Activated CD4-positive, alpha-beta T cell treated with anti-CD3 and anti-CD28 coated beads, Interleukin-2, amount 50 U/mL, for 4 hours (primary cell): ENCODE measurements at regions not wholly inside any gene's neighbourhood (a gene's known extent, or its start where the extent isn't known, plus 50 kb on each side); places are given as distances from the start of the nearest gene placed in this dataset.
A peak's percentile ranks its signal among the peaks of the same experiment; 100 is the strongest.
"Not testable (repeated sequence)": the region's sequence is repeated elsewhere in the genome, so short reads cannot be mapped to it uniquely, and the experiment has no call there.

Experiments used
- DNase-seq, 2 experiments: peaks; one replicate each; pipeline ENCODE4 v3.0.0-alpha.2; 2020

GRCh38 chr4:112061207-112061817 is 83.9 kb upstream of the FAM241A start:
- no peak for DNase-seq

DNA sequence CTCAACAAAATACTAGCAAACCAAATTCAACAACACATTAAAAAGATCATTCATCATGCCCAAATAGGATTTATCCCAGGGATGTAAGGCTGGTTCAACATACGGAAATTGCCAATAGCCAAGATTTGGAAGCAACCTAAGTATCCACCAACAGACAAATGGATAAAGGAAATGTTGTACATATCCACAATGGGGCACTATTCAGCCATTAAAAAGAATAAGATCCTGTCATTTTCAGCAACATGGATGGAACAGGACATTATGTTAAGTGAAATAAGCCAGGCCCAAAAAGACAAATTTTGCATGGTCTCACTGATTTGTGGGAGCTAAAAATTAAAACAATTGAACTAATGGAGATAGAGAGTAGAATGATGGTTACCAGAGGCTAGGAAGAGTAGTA is 82.0 kb upstream of the FAM241A start:
- DNase-seq: no peak

- DNase-seq: no peak
These were observed 76.1 kb upstream of the FAM241A start for GRCh38 chr4:112069110-112069509.

DNA sequence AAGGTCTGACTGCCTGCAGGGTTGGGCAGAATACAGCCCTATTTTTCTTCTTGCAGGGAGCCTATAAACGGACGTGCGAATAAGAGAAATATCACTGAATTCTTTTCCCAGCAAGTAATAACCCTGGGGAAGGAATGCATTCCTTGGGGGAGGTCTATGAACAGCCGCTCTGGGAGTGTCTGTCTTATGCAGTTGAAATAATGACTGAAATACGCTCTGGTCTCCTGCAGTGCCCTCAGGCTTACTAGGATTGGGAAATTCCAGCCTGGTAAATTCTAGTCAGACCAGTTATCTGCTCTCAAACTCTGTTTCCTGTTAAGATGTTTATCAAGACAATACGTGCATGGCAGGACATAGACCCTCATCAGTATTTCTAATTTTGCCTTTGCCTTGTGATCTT is 72.1 kb upstream of the FAM241A start:
- DNase-seq: no peak

DNA sequence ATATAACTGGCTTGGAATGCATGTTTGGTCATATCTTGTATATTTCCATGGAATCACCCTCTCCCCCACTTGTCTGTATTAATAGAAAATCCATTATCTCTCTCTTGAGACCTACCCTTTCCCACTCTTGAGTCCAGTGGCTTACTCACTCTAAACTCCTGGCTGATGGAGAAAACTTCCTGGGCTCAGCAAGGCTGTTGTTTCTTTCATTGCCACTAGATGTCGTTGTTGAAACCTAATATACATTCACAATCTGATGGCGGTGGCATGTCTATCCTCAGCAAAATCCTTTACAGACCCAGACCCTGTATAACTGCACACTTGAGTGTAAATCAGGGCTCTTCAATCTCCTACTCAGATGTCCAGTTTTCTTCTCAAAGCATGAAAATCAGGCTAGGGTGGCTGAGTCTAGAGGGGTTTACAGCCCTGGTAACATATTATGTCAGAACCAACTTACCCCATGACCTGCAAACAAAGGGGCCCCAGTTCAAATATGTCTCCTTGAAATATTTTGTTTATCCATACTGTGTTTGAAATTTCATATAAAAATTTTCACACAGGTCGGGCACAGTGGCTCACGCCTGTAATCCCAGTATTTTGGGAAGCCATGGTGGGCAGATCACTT is 70.0 kb upstream of the FAM241A start:
- peak; percentile 1 to 9 for DNase-seq

DNA sequence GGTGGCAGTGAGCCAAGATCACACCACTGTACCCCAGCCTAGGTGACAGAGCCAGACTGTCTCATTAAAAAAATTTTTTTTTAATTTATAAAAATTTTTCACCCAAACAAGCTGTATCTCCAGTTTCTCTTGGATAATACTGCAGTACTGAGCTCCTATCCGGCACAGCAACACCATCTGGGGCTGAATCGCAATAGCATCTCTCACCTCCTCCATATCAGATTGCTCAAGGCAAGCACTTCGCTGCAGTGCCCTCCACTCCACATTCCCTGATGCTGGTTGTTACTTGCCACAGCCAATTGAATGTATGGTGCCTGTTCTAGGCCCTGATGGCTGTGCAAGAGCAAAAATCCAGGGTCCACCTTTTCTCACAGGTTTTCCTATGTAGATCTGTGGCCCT is 69.3 kb upstream of the FAM241A start:
- DNase-seq: no peak

GRCh38 chr4:112076919-112077608 is 68.2 kb upstream of the FAM241A start:
- no peak for DNase-seq

DNA sequence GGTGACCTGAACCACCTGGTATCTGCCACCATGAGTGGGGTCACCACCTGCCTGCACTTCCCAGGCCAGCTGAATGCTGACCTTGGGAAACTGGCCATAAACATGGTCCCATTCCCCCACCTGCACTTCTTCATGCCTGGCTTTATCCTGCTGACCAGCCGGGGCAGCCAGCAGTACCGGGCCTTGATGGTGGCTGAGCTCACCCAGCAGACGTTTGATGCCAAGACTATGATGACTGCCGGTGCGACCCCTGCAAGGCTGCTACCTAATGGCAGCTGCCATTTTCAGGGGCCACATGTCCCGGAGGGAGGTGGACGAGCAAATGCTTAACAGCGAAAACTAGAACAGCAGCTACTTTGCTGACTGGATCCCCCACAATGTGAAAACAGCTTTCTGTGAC is 67.5 kb upstream of the FAM241A start:
- no peak for DNase-seq

DNA sequence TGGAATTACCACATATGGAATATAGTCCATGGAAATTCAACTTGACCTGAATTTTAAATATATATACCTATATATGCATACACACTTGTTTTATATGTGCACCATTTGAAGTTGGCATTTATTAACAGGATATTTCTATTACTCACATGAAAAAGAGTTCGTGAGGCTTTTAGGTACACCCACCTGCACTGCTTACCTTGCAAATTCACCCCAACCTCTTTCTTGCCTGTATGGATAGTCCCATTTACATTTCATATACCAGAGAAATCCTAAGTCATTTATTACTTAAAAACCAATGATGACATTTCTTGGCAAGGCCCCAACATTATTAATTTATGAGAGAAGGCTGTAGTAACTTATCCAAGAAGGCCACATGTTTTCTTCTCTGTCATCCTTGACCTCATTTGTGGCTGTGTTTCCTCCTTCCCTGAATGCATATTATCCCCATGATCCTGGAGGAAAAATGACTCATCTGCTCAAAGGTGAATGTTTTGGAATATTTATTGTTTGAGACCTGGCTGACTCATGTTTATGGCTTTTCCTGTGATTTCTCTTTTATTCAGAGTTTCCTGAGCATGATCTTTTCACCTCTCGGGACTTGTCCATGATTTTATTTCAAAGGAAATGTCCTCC is 62.2 kb upstream of the FAM241A start:
- no peak for DNase-seq

- no peak for DNase-seq
These were observed 61.5 kb upstream of the FAM241A start for GRCh38 chr4:112083587-112084347.

DNA sequence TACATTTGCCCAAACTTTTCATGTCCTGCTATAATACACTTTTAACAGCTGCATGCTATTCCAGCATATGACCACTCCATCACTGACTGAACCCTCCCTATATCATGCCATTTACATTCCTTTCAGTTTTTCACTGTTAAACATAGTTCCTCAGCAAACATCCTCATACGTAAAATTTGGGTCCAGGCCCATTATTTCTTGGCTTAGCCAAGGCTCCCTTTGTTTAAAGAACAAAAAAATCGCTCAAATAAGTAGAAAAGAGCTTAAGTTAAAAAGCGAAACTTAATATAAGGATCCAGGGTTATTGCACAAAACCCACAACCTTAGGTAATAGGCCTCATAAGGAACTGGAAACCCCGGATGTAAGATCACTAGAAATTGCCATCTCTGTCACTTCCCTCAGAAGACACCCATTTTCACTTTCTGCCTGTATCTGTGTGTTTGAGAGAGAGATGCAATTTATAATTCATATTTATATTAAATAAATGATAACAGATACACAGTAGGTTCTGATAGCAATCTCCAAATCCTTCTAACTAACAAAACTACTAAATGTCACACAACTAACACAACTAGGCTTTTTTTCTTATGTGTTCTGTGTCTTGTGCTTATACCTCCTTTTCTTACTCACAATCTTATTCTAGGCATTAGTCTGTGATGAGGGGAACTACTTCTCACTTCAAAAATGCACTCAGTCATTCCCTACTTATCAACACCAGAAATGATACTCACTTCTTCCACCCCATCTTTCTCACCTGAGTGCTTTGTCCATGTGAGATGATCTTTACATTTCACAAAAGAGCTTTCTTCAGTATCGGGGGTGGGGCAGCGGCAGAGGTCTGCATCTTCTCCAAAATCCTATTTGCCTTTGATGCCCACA is 59.9 kb upstream of the FAM241A start:
- no peak for DNase-seq

- DNase-seq: no peak
These were observed 59.2 kb upstream of the FAM241A start for GRCh38 chr4:112086036-112086434.

GRCh38 chr4:112086661-112087060 is 58.6 kb upstream of the FAM241A start:
- DNase-seq: not testable (repeated sequence)

- not testable (repeated sequence) for DNase-seq
These were observed 52.9 kb upstream of the FAM241A start for GRCh38 chr4:112092330-112092729.

DNA sequence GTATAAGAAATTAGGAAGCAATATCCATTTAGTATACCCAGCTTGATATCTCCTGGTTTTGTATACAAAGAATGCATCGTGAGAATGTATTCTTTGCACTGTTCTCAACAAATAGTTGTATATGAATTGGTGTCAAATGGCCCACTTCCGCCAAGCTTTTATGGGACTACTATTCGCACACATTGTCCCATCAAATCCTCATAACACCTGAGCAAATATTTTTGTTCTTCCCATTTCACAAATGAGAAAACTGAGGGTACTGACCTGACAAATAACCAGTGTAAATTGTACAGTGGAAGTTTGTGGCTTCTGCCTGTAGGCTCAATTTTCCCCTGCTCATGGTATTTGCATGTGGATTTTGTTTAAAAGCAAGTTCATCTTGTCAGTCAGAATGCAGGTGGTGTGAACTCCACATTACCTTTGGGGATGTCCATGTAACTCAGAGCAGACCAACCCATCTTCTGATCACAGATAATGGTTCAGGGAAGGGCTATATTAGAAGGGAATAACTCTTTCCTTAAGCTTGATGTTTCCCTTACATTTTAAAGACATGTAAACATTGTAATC is 51.5 kb upstream of the FAM241A start:
- DNase-seq: no peak

DNA sequence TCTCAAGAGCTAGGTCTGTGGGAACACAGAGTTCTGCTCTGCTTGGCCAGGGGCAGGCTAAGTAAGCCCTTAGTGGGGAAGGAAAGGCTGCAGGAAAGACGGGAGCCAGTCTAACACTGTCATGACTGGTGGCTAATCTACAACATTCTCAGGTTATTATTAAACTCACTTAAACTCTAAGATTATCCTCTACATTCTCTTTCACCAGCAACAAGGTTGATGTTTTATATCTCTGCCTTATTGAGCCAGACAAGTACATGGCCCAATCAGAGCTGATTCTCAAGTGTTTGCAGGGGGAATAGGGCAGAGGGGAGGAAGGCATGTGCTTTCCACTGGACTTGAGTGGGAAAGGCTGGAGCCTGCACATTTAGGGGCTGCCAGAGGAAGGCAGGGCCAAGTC is 50.9 kb upstream of the FAM241A start:
- no peak for DNase-seq
